ENCODE measurements at regions not wholly inside any gene's neighbourhood (a gene's known extent, or its start where the extent isn't known, plus 50 kb on each side); places are given as distances from the start of the nearest gene placed in this dataset.
A peak's percentile ranks its signal among the peaks of the same experiment; 100 is the strongest.
"Not testable (repeated sequence)": the region's sequence is repeated elsewhere in the genome, so short reads cannot be mapped to it uniquely, and the experiment has no call there.

DNA sequence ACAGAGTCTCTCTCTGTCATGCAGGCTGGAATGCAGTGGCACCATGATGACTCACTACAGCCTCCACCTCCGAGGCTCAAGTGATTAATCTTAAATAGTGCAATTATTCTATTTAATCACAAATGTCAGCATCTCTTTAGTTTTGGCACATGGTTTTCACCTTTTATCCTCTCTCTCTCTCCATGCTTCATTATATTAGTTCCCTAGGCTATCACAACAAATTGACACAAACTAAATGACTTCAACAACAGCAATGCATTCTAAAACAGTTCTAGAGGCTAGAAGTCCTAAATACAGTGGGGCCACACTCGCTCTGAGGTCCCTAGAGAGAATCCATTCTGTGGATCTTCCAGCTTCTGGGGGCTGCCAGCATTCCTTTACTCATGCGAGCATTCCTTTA, 178.2 kb upstream of the ZNG1F start:
- not testable (repeated sequence) for H3K4me3 Mint-ChIP-seq; H3K9me3 Mint-ChIP-seq; H3K4me1 Mint-ChIP-seq; DNase-seq; H3K27ac Mint-ChIP-seq; H3K27me3 ChIP-seq (ENCODE audit: control insufficient read depth, insufficient read depth, low read length); H3K27me3 Mint-ChIP-seq; ATAC-seq (ENCODE audit: low read depth in 2 of 2); H3K36me3 ChIP-seq (ENCODE audit: control insufficient read depth, insufficient read depth, low read length); H3K4me1 ChIP-seq (ENCODE audit: control insufficient read depth, insufficient read depth, low read length, poor library complexity, severe bottlenecking); H3K4me3 ChIP-seq (ENCODE audit: low read depth, low read length); H3K27ac ChIP-seq (ENCODE audit: insufficient read depth, low read length, poor library complexity, severe bottlenecking); H3K9me3 ChIP-seq (ENCODE audit: control insufficient read depth in 2 of 2, low read length in 2 of 2); H3K36me3 Mint-ChIP-seq

DNA sequence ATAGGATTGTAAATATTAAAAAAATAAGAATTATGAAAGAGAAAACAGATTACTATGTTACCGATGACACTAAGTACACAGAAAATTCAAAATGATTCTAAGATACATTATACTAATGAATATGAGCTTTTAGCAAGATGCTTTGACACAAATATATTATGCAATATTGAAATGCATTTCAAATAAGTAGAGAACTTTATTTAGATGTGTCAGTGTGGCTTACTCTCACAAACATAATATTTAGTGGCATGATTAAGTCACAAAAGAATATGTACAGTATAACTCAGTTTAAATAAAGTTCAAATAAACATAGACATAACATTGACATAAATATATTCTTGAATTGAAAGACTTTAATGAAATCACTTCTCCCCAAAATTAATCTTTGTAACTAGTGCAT, 172.7 kb upstream of the ZNG1F start:
- DNase-seq; H3K4me1 ChIP-seq (ENCODE audit: control insufficient read depth, insufficient read depth, low read length, poor library complexity, severe bottlenecking); H3K27me3 ChIP-seq (ENCODE audit: control insufficient read depth, insufficient read depth, low read length); H3K27ac ChIP-seq (ENCODE audit: insufficient read depth, low read length, poor library complexity, severe bottlenecking); H3K27ac Mint-ChIP-seq; H3K4me3 Mint-ChIP-seq; H3K27me3 Mint-ChIP-seq; H3K4me1 Mint-ChIP-seq; H3K9me3 Mint-ChIP-seq; H3K36me3 ChIP-seq (ENCODE audit: control insufficient read depth, insufficient read depth, low read length); H3K36me3 Mint-ChIP-seq; ATAC-seq (ENCODE audit: low read depth in 2 of 2); H3K9me3 ChIP-seq (ENCODE audit: control insufficient read depth in 2 of 2, low read length in 2 of 2); H3K4me3 ChIP-seq (ENCODE audit: low read depth, low read length): not testable (repeated sequence)

DNA sequence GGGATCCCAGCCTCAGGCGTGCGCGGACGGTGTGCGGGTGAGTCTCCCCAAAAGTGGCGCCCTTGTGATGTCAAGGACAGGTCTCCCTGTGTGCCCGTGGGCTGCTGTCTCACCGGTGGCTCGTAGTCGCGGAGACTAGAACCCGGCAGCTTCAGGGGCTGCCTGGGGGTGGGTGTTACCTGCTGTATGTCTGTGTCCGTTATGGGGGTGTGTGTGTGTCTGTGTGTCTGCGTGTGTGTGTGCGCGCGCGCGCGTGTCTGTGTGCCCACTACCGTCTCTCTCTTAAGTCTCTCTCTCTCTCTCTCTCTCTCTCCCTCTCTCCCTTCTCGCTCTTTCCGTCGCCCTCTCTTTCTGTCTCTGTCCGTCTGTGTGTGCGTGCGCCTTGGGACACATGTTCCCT, 170.0 kb upstream of the ZNG1F start:
- H3K27me3 Mint-ChIP-seq; H3K36me3 Mint-ChIP-seq; H3K27ac ChIP-seq (ENCODE audit: insufficient read depth, low read length, poor library complexity, severe bottlenecking); H3K27me3 ChIP-seq (ENCODE audit: control insufficient read depth, insufficient read depth, low read length); H3K9me3 Mint-ChIP-seq; H3K9me3 ChIP-seq (ENCODE audit: control insufficient read depth in 2 of 2, low read length in 2 of 2); H3K36me3 ChIP-seq (ENCODE audit: control insufficient read depth, insufficient read depth, low read length); H3K4me1 ChIP-seq (ENCODE audit: control insufficient read depth, insufficient read depth, low read length, poor library complexity, severe bottlenecking): not testable (repeated sequence)
- ATAC-seq (ENCODE audit: low read depth in 2 of 2) (peak; percentile 44 to 45), DNase-seq (peak; percentile 9 to 59 (median 58))
- peaks cover 0 to 11% (median 0%) of the 10 kb centered on the region in 4 donors for H3K4me1 Mint-ChIP-seq
- peak overlapping the region; percentile 97 to 99 (median 99) for H3K27ac Mint-ChIP-seq
- H3K4me3 Mint-ChIP-seq = peak overlapping the region; percentile 92 to 99 (median 98)
- peak overlapping the region; percentile 32 for H3K4me3 ChIP-seq (ENCODE audit: low read depth, low read length)

DNA sequence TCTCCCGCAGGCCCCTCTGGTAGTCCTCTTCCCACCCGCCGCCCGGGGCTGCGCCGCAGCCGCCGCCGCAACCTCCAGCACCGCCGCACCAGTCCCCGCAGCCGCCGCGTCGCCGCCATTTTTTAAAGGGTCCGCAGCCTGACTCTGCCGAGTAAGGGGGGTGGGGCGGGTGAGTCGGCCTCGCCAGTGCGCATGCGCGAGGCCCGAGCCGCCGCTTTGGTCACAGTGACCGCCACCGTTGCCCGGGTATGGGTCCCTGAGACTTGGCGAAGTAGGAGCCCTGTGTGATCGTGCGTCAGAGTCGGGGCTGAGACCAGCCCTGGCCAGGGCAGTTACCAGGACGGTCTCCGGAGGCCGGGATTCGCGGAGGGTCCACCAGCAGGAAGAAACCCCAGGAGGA, 169.6 kb upstream of the ZNG1F start:
- Mint-ChIP-seq H3K27ac (peak overlapping the region in 2 of 3 donors; percentile 97 to 99), H3K4me1 (peaks cover 0 to 11% (median 0%) of the 10 kb centered on the region in 4 donors)

DNA sequence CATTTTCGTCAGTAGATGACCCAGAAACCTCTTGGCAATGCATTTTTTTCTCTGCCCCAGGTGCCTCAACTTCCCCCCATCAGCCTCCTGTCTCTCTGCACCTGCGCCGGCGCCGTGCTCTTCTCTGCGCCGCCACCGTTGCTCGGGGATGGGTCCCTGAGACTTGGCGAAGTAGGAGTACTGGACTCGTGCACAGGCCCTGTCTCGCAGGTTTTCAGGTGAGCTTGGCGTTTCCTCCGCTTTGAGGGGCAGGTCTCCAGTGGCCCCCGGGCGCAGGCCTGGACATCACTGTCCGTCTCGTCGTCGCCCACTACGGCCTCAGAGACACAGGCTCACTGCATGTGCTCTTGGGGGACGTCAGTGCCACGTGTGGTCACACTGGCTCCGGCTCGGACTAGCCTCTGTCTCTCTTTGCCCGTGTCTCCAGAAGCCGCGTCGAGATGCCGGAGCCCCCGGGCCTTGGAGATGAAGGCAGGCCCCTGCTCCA, 168.8 kb upstream of the ZNG1F start:
- not testable (repeated sequence) for H3K9me3 Mint-ChIP-seq; ATAC-seq (ENCODE audit: low read depth in 2 of 2); H3K36me3 Mint-ChIP-seq; H3K27me3 Mint-ChIP-seq; H3K27me3 ChIP-seq (ENCODE audit: control insufficient read depth, insufficient read depth, low read length); H3K4me1 ChIP-seq (ENCODE audit: control insufficient read depth, insufficient read depth, low read length, poor library complexity, severe bottlenecking); H3K4me3 ChIP-seq (ENCODE audit: low read depth, low read length); H3K9me3 ChIP-seq (ENCODE audit: control insufficient read depth in 2 of 2, low read length in 2 of 2); H3K36me3 ChIP-seq (ENCODE audit: control insufficient read depth, insufficient read depth, low read length); DNase-seq
- Mint-ChIP-seq H3K4me1 (peaks cover 0 to 11% (median 0%) of the 10 kb centered on the region in 4 donors), H3K27ac (peak overlapping the region; percentile 43 to 97 (median 67)), H3K4me3 (peak overlapping the region; percentile 77 to 99 (median 96))
- H3K27ac ChIP-seq (ENCODE audit: insufficient read depth, low read length, poor library complexity, severe bottlenecking) = peak overlapping the region; percentile 1

More for the DNA sequence above, 169.6 kb upstream of the ZNG1F start:
- peak; percentile 62 to 81 (median 79) for DNase-seq
- H3K27ac ChIP-seq (ENCODE audit: insufficient read depth, low read length, poor library complexity, severe bottlenecking); H3K27me3 ChIP-seq (ENCODE audit: control insufficient read depth, insufficient read depth, low read length); H3K9me3 Mint-ChIP-seq; H3K27me3 Mint-ChIP-seq; H3K4me1 ChIP-seq (ENCODE audit: control insufficient read depth, insufficient read depth, low read length, poor library complexity, severe bottlenecking); H3K36me3 ChIP-seq (ENCODE audit: control insufficient read depth, insufficient read depth, low read length); H3K9me3 ChIP-seq (ENCODE audit: control insufficient read depth in 2 of 2, low read length in 2 of 2); H3K36me3 Mint-ChIP-seq; ATAC-seq (ENCODE audit: low read depth in 2 of 2): not testable (repeated sequence)
- peak overlapping the region; percentile 92 to 99 (median 98) for H3K4me3 Mint-ChIP-seq
- peak overlapping the region; percentile 32 for H3K4me3 ChIP-seq (ENCODE audit: low read depth, low read length)

DNA sequence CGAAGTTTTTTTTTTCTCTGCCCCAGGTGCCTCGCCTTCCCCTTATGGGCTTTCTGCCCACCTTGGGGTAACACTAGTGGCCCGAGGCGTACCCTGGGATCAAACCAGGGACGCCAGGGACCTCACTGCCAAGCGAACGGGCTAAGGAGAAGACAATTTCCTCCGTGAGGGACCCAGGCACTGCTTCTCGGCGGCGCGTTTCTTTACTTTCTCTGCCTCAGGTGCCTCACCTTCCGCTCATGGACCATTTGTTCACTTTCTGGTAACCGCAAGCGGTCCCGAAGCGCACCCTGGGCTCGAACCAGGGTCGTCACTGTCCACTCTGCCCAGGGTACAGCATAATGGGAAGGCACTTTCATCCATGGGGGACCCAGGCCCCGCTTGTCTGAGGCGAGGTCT, 168.2 kb upstream of the ZNG1F start:
- Mint-ChIP-seq H3K4me3 (peak overlapping the region in 3 of 4 donors; percentile 69 to 92 (median 77)), H3K4me1 (peaks cover 0 to 11% (median 0%) of the 10 kb centered on the region in 4 donors)
- H3K4me3 ChIP-seq (ENCODE audit: low read depth, low read length); H3K27ac Mint-ChIP-seq; H3K9me3 ChIP-seq (ENCODE audit: control insufficient read depth in 2 of 2, low read length in 2 of 2); H3K4me1 ChIP-seq (ENCODE audit: control insufficient read depth, insufficient read depth, low read length, poor library complexity, severe bottlenecking); H3K9me3 Mint-ChIP-seq; H3K27me3 Mint-ChIP-seq; H3K27ac ChIP-seq (ENCODE audit: insufficient read depth, low read length, poor library complexity, severe bottlenecking); ATAC-seq (ENCODE audit: low read depth in 2 of 2); H3K36me3 ChIP-seq (ENCODE audit: control insufficient read depth, insufficient read depth, low read length); H3K36me3 Mint-ChIP-seq; DNase-seq; H3K27me3 ChIP-seq (ENCODE audit: control insufficient read depth, insufficient read depth, low read length): not testable (repeated sequence)

DNA sequence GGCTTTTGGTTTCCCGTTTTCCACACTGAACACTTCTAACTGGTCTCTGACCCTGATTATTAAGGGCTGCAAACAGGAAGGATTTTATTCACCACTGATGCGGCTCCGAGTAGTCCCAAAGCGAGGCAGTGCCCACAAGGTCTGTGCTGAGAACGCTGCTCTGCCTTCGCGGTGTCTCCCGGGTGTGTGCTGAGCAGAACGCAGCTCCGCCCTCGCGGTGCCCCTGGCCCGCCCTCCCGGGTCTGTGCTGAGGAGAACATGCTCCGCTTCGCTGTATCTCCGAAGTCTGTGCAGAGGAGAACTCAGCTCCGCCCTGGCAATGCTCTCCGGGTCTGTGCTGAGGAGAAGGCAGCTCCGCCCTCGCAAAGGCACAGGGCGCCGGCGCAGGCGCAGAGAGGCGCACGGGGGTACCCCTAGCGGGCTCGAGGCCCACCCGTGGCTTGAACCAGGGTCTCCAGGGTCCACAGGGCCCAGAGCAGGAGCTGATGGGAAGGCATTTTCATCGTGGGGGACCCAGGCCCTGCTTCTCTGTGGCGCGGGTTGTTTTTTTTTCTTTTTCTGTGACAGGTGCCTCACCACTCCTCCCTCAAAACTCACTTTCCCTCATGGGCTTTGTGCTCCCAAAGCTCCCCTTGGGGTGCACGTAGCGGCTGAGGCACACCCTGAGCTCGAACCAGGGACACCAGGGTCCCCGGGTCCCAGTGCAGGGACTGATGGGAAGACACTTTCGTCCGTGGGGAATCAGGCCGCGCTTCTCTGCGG, 167.7 kb upstream of the ZNG1F start:
- H3K27ac ChIP-seq (ENCODE audit: insufficient read depth, low read length, poor library complexity, severe bottlenecking) = peak overlapping the region; percentile 14
- H3K9me3 ChIP-seq (ENCODE audit: control insufficient read depth in 2 of 2, low read length in 2 of 2); H3K4me3 ChIP-seq (ENCODE audit: low read depth, low read length); H3K4me1 ChIP-seq (ENCODE audit: control insufficient read depth, insufficient read depth, low read length, poor library complexity, severe bottlenecking); H3K36me3 ChIP-seq (ENCODE audit: control insufficient read depth, insufficient read depth, low read length); H3K9me3 Mint-ChIP-seq; H3K27me3 ChIP-seq (ENCODE audit: control insufficient read depth, insufficient read depth, low read length); H3K36me3 Mint-ChIP-seq; H3K27me3 Mint-ChIP-seq: not testable (repeated sequence)
- Mint-ChIP-seq H3K4me1 (peaks cover 0 to 11% (median 0%) of the 10 kb centered on the region in 4 donors), H3K27ac (peak overlapping the region in 1 of 3 donors; percentile 86), H3K4me3 (peak overlapping the region; percentile 75 to 92 (median 78))
- DNase-seq (peak; percentile 58 to 86 (median 82)), ATAC-seq (ENCODE audit: low read depth in 2 of 2) (peak; percentile 75 to 84)

Data from CD4-positive, CD25-positive, alpha-beta regulatory T cell (primary cell).